Sciatic nerve (tissue), 2 donors: ENCODE measurements at regions not wholly inside any gene's neighbourhood (a gene's known extent, or its start where the extent isn't known, plus 50 kb on each side); places are given as distances from the start of the nearest gene placed in this dataset.
"Not testable (repeated sequence)": the region's sequence is repeated elsewhere in the genome, so short reads cannot be mapped to it uniquely, and the experiment has no call there.

Source experiments
- ATAC-seq: fragments of 200-7000 bp; cut with Tn5 transposase; one replicate; pipeline ENCODE4 v1.9.1; 2020; ENCODE audit warnings: mild to moderate bottlenecking, moderate library complexity
- DNase-seq: peaks from one replicate; pipeline ENCODE4 v3.0.0-alpha.2; 2020; ENCODE audit warnings: low spot score
- intact Hi-C: fragments of 100-400 bp; cut with DNase I; formaldehyde crosslinking; loops from one replicate; pipeline ENCODE4 v1.14.2; 2022
- donor health status: DM: no; HTN: no; CAD: no.
- donor health status: DM: no; HTN: no; CAD: no.

DNA sequence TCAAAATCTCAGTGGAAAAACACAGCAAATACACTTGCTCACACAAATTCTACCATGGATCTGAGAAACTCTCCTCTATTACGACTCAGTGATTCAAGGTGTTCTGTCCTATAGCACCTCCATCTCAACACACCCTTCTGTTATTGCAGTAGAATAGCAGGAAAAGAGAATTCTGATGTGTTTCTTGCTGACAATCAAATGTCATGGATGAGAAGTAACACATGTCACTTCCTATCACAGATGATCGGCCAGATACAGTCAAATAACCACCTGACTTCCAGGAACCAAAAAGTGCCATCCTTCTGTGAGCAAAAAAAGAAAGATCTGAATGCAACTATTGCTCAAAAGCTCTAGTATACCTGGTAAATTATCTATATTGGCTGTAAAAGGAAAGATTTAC lies 734.2 kb upstream of the GBE1 start:
- intact Hi-C loops: no loop called here
- ATAC-seq: no peak
- no peak for DNase-seq

GRCh38 chr3:82494977-82495489 lies 733.6 kb upstream of the GBE1 start:
- DNase-seq: no peak
- ATAC-seq: no peak
- intact Hi-C loops: no loop called here

GRCh38 chr3:82493858-82494257 lies 732.4 kb upstream of the GBE1 start:
- DNase-seq (no peak), ATAC-seq (no peak)
- intact Hi-C loops: no loop called here

DNA sequence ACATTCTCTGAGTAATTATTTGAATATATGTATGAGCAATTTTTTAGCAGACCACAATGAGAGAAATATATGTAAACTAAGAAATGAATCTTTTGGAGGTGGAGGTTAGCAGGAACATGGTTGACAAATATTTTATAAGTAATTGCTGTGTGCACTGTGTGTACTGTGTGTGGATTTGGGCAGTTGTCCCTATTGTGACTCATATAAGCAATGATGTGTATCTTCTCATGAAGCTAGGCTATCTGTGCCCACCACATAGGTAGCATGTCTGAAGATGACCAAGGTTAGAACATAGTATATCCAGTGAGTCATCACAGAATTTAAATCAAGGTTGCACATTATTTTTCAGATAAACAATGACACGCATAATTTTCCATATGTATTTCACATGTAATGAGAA lies 713.9 kb upstream of the GBE1 start:
- DNase-seq (no peak), ATAC-seq (no peak)
- intact Hi-C loops: no loop called here

- DNase-seq (no peak), ATAC-seq (no peak)
- intact Hi-C loops: no loop called here
Measured at GRCh38 chr3:82474711-82475110, 713.3 kb upstream of the GBE1 start.

DNA sequence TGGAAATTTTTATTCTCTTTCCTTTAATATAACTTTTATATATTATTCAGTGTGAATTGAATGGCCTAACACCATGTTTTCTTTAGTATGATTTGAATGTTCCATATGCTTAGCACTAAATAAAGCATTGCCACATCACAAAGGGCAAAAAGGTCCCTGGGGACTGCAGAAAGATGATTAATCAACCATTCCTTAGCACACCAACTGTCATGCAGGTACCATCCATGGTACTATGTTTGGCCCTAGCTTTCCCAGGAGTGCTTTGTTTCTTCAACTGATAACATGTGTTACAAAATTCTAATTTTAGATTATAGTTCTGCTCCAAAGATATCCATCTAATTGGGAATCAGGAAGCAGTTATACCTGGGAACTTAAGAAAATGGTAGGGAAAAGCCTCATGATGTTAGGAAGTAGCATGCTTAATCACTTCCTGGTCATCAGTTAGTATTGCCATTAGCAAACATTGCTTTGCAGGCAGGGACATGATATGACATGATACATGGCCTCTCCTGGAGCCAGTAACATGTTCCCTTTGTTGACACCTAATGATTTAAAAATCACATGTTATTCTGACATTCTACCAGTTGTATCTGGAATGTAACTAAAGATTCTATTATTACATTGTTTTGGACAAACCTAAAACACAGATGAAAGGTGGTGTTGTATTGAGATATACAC lies 712.6 kb upstream of the GBE1 start:
- no peak for ATAC-seq
- no peak for DNase-seq
- intact Hi-C loops: no loop called here

- ATAC-seq (no peak), DNase-seq (no peak)
- intact Hi-C loops: no loop called here
Measured at GRCh38 chr3:82467051-82467450, 705.6 kb upstream of the GBE1 start.

GRCh38 chr3:82462977-82463376 lies 701.5 kb upstream of the GBE1 start:
- intact Hi-C loops: no loop called here
- DNase-seq (no peak), ATAC-seq (no peak)

GRCh38 chr3:82461049-82461889 lies 699.8 kb upstream of the GBE1 start:
- ATAC-seq (no peak), DNase-seq (no peak)

DNA sequence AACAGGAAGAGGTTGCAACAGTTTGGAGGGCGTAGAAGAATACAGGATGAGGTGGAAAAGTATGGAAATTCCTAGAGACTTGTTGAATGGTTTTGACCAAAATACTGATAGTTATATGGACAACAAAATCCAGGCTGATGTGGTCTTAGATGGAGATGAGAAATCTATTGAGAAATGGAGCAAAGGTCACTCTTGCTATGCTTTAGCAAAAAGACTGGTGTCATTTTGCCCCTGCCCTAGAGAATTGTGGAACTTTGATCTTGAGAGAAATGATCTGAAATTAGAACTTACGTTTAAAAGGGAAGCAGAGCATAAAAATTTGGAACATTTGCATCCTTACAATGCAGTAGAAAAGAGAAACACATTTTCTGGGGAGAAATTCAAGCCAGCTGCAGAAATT lies 686.9 kb upstream of the GBE1 start:
- no peak for ATAC-seq
- DNase-seq: no peak
- intact Hi-C loops: no loop called here

More at GRCh38 chr3:82461049-82461889, 699.8 kb upstream of the GBE1 start:
- intact Hi-C loops: no loop called here

GRCh38 chr3:82428821-82429220 lies 667.4 kb upstream of the GBE1 start:
- ATAC-seq, intact Hi-C loops, DNase-seq: not testable (repeated sequence)

GRCh38 chr3:82424031-82424339 lies 662.5 kb upstream of the GBE1 start:
- DNase-seq: no peak
- intact Hi-C loops: no loop called here
- no peak for ATAC-seq

- intact Hi-C loops: no loop called here
- ATAC-seq (no peak), DNase-seq (no peak)
Measured at GRCh38 chr3:82423268-82424030, 662.0 kb upstream of the GBE1 start.

GRCh38 chr3:82416830-82417229 lies 655.4 kb upstream of the GBE1 start:
- intact Hi-C loops: no loop called here
- no peak for DNase-seq

DNA sequence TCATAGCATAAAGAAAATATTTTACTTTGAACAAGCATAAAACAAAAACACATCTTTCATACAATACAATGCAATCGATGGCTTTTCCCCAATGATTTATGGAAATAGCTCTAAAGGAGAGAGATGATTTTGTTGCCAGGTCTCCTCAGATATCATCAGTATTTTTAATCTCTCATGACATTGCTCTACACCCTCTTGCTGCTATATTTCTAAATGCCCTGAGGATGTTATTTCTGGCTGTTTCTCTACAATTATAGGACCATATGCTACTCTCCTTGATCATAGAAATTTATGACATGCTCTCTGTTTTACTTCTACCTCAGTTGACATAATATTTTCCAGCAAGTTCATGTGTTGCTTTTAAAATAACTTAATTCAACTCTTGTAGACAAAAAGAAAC lies 654.9 kb upstream of the GBE1 start:
- DNase-seq (no peak), ATAC-seq (no peak)
- intact Hi-C loops: no loop called here

More at GRCh38 chr3:82416830-82417229, 655.4 kb upstream of the GBE1 start:
- ATAC-seq: no peak

GRCh38 chr3:82413171-82413570 lies 651.7 kb upstream of the GBE1 start:
- no peak for ATAC-seq
- DNase-seq: no peak
- intact Hi-C loops: no loop called here

GRCh38 chr3:82410366-82410765 lies 648.9 kb upstream of the GBE1 start:
- ATAC-seq: no peak

DNA sequence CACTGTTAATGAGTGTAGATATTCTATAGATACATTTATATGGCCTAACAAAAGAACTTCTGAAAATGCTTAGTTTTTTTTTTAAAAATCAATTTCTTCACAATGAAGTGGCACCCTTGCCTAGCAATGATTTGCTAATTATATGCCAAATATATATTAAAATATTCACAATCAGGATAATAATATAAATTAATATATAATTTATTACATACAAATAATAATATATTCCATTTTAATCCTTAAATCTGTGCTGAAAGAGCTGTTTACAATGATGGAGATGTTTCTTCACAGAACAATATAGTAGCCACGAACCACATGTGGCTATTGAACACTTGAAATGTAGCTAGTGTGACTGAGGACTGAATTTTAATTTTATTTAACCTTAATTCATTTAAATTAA lies 648.4 kb upstream of the GBE1 start:
- ATAC-seq: no peak
- DNase-seq: no peak
- intact Hi-C loops: no loop called here

More at GRCh38 chr3:82410366-82410765, 648.9 kb upstream of the GBE1 start:
- intact Hi-C loops: no loop called here
- no peak for DNase-seq

DNA sequence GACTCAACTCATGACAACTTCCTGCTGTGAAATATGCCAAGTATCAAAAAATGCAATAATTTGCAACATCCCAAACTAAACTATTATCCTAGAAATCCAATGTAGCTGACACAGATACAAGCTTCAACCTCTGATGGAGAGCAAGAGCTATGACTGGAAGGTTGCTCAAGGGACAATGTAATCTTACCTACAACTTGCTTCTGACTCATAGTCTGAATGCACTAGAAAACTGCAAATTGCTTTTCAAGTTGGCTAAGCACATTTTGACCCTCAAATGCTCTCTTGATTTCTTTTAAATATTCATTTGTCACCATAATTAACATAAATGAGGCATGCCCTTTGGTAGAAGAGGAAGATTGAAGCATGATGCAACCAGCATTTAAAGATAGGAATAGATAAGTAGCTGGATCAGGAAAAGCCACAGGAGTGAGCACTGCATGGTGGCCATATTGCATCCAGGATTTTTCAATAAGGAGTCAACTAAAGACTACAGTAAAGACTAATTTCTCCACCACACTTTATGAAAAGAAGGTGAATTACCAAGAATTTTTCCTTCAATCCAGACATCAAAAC lies 630.8 kb upstream of the GBE1 start:
- intact Hi-C loops: no loop called here
- ATAC-seq (no peak), DNase-seq (no peak)
